GM21528 (cell line): ENCODE measurements at regions not wholly inside any gene's neighbourhood (a gene's known extent, or its start where the extent isn't known, plus 50 kb on each side); places are given as distances from the start of the nearest gene placed in this dataset.

Experiments used
- ATAC-seq: cut with Tn5 transposase; IDR thresholded peaks from one replicate; pipeline ENCODE4 v1.9.1; 2021; ENCODE audit warnings: mild to moderate bottlenecking, moderate library complexity; ENCODE audit not compliant: unreplicated experiment, low FRiP score

DNA sequence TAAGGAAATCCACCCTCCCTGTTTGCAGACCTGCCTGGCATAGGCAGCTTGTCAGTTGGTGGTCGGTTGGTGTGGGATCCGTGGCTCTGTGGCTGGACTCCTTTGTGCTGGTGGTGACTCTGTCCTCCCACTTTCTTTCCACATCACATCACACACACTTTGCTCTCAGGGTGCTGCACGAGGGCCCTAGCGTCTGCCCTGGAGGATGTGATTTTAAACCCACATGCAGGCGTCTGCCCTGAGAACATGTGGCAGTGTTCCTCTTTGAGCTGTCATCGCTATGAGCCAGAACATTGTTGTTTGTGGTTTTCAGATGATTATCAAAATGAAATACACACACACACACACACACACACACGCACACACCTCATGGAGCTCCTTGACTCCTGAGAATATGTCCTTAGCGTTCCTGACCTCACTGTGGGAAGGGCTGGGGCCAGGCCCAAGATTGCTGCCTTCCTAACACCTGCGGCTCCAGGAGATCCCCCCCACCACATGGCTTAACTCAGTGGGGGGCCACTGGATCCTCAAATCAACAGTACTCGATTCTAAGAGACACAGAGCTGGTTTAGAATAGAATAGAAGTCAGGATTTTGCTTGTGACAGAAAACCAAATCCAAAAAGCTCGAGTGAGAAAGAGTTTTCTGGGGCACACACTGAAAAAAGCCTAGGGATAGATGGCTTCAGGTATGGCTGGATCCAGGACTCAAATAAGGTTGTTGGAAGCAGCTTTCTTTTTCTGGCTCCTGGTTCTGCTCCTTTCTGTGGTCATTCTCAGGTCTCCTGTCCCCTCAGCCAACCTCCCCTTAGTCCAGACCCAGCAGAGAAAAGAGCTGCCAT lies 54.8 kb downstream of the RTP5 start:
- ATAC-seq = no peak

DNA sequence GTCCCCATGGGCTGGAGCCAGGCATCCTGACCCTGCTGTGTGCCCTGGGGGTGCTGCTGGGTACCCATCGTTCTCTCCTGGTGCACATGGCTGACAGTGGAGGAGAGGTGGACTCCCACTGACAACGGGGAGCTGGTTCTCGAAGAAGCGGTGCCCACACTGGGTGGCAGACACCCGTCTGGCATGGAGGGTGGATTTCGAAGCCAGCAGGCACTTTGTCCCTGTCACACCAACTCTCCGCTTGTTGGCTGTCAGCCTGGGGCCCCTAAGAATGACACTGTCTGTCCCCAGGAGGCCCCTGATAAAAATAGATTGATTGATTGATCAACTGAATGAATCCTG lies 55.4 kb downstream of the RTP5 start:
- no peak for ATAC-seq

DNA sequence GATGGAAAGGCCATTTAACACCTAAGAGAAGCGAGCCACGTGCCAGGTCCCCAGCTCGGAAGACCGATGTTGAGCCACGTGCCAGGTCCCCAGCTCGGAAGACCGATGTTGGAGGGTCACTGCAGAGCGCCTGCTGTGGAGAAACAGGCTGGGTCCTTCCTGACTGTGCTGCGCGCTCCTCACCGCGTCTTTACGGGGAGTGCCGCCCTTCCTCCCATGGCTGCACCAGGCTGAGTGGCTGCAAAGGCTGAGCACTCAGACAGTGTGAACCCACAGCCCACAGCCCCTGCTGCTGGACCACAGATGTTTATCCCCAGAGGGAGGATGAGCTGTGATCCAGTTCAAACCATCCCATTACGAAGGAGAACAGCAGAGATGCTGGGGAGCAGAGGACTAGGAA lies 55.7 kb downstream of the RTP5 start:
- ATAC-seq = no peak

DNA sequence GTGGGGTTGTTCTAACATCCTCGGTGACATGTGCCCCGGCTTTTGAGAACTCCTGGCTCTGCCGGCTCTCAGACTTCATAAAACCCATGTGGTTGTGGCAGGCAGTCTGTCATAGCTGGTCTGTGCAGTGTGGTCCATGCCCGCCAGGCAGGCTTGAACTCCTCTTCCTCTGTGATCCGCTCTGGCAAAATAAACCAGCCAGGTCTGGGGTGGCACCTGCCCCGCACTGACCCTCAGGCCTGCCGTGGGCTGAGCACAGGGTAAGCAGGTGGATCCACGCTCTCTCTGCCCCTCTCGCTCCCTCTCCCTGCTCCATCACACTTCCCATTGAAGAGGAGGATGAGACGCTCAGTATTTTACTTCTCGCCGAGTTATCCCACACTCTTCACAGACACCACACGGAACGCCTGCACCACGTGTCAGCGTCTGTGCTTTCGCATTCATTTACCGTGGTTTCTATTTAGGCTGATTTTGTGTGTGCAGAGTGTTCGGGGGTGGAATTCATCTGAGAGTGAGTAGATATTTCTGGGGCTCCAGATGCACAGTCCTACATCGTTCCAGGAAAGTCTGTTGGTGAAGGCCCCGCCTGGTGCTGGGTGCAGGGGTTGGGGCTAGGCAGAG lies 56.4 kb downstream of the RTP5 start:
- ATAC-seq = no peak

DNA sequence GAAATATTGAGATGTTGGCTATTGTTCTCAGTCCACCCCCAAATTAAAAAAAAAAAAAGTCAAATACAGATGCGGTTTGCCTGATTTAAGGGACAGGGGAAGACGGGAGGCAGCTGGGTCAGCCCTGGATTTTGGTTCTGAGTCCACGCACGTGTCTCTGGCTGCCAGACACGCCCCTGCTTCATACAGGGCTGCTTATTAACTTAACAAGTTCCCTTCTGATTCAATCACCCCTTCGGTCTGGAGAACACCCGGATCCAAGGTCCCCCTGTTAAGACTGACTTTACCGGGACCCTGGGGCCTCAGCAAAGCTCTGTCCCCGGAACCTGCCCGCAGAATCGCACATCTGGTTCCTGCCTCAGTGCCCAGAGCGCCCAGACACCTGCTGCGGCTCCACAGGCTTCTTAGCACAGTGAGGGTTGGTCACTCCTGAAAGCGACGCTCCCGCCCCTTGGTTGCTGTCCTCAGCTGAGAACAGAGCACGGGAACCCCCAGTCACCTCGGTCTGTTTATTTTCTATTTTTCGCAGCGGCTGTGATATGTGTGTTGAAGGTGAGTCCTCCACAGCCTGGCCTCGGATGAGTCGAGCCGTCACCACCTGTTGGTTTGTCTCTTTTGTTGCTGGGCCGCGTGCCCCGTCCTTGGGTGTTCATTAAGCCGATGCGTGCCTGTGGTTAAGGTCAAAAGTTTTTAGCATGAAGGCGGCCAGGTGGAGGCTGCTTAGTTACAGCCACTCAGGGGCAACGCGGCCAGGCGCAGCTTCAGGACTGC lies 57.2 kb downstream of the RTP5 start:
- ATAC-seq = no peak

DNA sequence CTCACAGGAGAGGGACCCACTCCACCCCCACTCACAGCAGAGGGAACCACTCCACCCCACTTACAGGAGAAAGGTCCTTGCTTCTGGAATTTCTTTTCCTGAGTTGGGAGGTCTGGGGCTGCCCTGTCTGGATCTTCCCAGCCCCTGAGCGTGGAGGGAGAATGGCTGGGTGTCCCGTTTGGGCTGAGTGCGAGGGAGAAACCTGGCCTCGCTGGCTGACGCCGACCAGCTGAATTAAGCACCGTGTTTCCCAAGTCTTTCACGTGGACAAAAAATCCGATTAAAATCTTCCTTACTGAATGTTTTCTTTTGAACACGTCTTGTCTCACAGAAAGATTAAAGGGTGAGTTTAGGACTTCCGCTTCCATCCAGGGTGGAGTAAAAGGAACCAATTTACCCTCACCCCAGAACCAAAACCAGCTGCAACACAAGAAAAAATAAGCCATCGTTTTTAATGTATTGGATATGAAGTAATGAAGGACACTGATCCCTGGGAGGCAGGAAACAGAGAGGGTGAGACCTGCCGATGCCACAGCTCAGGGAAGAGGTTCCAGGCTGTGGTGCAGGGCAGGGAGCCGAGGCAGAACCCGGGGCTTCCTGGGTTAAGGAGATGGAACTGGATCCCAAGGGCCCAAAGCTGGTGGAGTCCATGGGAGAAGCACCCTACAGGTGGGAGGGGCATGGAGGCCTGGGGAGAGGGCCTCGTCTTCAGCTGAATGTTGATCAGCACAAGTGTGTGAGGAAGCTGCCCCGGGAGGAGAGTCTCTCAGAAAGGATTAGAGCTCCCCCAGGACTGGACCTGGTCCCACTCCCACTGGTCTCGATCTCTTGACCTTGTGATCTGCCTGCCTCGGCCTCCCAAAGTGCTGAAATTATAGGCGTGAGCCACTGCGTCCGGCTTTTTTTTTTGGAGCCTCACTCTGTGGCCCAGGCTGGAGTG lies 60.3 kb downstream of the RTP5 start:
- no peak for ATAC-seq

DNA sequence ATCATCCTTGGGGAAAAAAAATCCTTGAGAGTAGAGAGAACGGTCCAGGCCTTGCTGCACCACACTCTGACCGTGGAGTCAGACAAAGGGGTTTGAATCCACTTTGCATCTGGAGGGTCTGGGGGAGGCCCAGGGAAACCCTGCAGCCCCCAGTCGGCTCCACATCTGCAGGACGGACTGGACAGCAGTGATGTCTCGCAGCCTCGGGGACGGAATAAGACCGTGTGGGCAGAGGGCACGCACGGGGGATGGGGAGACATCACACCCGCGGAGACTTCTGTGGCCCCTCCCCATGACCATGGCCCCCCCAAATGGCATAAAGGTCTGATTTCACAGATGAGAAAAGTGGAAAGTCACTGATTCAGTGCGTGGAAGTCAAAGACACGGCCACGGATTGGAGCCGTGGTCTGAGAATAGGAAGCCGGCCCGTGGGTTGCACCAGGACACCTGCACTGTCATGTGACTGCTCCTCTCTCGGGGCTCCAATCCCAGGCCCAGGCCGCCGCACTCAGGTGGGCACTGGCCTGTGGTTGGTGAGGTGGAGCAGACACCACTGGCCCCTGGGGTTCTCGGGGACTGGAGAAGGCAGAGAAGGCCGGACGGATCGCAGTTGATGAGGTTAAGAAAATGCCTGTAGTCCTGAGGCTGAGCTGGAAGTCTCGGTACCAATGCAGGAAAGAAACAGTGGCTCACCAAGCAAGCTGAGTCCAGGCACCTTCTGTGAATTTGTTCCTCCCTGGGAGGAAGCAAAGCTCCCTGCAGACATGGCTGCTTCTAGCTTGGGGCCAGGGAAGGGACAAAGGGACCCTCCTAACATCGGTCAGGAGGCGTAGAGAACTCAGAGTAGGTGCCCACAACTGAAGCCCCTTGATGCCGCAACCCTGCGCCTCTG lies 61.8 kb downstream of the RTP5 start:
- no peak for ATAC-seq

DNA sequence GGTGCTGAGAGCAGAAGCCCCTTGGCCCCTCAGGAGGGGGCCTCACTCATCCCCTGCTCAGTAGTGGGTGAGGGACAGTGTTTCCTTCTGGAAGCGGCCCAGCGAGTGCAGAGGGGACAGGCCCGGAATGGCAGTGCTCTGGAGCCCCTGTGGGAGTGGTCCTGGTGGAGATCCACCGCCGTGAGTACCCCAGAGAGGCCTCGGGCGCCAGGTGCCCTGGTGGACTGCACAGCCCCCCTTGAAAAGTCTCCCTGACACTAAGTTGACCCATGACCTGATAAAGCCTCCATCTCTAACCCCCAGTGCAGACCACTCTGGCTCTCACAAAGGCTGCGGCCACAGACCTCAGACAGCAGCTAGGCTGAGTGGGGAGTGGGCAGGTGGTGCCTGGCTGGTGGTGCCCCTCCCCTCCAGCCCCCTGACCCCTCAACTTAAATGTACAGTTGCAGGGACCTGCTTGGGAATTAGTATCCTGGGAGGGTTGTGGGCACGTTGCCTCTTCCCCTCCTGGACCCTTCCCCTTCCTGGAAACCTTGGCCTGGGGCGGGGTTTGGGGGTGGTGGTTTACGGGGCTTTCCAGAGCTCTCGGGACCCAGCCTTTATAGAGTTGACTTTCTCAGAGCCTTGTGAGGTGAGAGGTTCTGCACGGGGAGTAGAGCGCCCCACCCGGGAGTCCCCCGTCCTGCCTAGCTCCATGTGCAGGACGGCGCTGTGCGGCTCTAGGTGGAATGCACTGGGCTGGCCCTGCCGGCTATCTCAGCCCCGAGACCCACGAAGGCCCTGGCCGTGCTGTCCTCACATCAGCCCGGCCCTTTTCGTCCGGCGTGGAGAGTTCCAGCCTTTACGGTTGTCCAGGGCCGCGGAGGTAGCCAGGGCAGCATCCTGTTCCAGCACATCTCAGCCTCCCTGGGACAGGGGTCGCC lies 62.7 kb downstream of the RTP5 start:
- ATAC-seq = no peak

DNA sequence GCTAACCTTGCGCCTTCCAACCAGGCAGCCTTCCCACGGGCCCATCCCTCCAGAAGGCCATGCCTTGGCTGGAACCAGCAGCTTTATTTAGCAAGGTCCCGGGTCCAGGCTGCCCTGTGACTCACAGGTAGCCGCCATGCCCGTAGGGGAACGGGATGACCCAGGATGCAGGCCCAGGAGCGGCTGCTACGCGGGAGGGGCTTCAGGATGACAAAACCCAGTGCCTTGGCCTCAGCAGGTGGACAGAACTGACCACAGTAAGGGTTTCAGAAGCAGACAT lies 63.3 kb downstream of the RTP5 start:
- no peak for ATAC-seq

DNA sequence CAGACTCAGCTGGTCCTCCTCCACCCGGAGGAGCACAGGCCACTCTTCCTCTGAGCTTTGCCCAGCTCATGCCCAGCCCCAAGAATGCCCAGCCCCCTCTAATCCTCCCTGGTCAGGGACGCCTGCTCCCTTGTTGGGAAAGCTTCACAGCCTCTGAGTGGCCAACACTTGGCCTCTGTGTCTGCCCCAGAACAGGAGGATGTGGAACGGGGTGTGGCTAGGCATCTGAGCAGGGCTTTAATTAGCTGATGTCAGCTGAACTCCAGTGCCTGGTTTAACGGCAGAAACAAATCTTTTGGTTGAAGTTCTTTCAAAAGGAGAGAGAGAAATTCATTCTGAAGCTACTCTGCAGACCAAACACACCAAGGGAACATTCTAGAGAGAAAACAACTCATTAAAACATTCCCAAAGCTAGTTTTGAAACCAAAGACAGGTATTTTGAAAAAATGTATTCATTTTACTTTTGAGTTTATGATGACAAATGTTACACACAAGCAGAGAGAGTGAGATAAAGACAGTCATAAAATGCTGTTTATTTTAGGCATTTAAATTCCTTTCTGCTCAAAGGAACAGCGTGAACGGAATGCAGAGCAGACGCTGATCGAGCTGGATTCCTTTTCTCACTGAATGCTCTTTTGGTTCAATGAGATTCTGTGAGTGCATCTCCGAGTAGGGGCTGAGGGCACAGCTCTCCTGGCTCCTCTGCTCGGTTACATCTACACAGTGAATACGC lies 63.8 kb downstream of the RTP5 start:
- ATAC-seq = no peak

DNA sequence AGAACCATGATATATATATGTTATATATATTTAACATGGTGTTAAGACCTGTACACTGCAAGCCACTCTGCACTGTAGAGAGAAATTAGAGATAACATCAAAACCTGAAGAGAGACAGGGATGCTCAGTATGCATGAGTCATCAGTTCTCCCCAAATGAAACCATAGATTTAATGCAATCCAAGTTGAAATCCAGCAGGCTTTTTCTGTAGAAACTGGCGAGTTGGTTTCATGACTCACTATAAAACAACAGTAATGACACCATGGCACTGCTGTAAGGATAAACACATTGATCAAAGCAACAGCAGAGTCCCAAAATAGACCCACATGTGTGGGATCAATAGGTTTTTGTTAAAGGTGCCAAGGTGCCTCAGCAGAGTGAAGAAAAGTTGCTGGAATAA lies 65.8 kb downstream of the RTP5 start:
- no peak for ATAC-seq

DNA sequence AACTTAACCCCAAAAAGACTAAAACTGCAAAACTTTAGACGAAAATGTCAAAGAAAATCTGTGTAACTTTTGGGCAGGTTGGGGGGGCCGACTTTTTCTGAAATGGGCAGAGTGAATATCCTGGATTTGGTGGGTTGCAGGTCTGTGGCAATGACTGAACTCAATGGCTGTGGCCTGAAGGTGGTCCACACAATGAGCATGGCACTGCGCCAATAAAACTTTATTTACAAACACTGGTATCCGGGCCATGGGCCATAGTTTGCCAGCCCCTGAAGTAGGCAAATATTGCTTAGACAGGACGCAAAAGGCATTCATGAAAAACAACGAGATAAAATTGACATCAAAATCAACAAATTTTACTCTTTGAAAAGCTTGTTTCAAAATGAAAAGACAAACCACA lies 66.2 kb downstream of the RTP5 start:
- no peak for ATAC-seq

DNA sequence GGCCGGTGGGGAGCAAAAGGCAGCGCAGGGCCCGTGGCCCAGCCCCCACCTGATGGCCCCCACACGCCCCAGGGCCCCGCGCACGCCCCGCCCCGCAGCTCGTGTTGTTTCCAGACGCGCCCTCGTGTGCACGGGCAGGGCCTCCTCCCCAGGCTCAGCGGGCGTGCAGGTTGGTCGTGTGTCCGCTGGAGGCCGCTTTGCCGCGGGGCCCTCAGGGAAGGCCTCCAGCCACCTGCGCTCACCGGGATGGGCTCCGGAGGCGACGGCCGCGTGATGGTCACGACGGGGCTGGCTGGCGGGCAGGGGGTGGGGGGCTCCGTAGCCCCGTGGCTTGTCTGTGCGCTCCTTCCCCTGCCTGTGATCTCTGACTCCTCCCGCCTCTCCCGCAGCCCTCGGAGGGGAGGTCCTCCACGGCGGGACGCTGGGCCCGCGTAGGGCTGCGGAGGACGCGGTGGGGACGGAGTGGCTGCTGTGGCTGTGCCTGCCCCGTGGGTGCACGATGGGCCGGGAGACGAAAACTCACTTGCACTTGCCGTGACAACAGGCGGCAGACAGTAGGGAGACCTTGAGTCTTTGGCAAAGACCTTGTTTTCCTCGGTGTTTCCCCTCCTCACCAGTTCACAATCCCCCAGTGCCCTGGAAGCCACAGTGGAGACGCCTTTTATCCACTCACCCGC lies 67.1 kb downstream of the RTP5 start:
- no peak for ATAC-seq

DNA sequence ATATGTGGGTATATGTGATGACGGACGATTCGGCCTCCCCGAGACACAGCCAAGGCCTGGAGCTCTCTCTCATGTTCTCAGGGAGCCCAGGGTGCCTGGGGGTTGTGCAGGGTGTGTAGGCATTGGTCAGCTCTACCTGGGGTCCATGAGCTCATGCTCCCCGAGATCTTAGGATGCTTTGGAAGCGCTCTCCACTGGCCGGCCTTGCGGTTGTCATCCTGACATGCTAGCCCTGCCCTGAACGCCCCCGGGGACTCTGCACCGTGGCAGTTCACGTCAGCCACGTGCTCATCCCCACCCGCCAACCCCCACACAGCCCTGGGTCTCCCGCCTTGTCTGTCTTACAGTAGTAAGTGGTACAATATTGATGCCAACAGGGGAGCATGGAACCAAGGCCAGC lies 67.8 kb downstream of the RTP5 start:
- no peak for ATAC-seq

DNA sequence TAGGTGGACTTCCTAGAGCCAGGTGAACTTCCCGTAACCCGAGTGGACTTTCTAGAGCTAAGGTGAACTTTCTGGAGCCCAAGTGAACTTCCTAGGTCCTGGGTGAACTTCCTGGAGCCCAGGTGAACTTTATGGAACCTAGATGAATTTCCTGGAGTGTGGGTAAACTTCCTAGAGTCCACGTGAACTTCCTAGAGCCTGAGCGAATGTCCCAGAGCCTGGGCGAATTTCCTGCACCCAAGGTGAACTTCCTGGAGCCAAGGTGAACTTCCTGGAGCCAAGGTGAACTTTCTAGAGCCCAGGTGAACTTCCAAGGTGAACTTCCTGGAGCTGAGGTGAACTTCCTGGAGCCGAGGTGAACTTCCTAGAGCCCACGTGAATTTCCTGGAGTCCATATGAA lies 70.0 kb downstream of the RTP5 start:
- no peak for ATAC-seq

DNA sequence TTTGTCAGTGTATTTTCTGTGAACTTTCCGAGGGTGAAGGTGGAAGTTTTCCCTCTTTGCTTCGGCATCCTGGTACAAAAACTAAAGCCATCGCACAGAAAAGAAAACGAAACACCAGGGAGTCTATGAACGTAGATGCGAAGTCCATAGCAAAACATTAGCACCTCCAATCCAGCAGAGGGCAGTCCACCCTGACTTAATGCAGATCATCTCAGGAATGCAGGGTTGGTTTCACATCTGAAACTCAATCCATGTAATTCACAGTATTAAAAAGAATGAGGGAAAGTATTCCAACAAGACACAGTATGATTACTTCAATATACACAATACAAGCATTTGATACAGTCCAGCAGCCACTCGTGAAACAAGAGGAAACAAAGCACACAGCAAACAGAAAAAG lies 70.8 kb downstream of the RTP5 start:
- no peak for ATAC-seq

DNA sequence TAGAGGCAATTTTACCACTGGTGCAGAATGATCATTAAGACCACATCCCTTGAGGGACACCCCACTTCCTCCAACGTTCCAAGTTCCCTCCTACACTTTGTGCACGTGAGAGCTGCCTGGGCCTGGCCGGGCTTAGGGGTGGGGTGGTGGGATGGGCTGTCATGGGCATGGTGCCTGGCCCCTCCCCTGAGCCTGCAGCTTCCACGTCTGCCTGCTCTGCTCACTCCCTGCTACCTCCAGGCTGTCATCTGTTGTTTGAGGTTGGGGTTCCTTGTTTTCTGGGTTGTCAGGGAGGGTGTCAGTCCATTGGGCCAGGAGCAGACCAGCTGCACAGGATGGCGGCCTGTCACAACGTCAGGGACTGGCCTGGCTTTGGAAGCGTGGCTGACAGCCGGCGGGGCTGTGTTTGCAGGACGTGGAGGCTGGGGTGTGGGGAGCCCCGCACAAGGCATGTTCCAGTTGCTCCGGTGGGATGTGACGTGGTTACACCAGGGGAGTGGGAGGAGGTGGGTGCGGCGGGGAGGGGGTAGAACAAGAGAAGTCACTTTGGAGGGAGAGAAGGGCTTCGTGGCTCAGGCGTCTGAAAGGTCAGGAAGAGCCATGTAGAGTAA lies 72.3 kb downstream of the RTP5 start:
- ATAC-seq = no peak
